Left kidney (tissue), 1 donor: ENCODE measurements at regions not wholly inside any gene's neighbourhood (a gene's known extent, or its start where the extent isn't known, plus 50 kb on each side); places are given as distances from the start of the nearest gene placed in this dataset.
"Not testable (repeated sequence)": the region's sequence is repeated elsewhere in the genome, so short reads cannot be mapped to it uniquely, and the experiment has no call there.

Experiments used
- DNase-seq: peaks from one replicate; pipeline ENCODE4 v3.0.0-alpha.2; 2013

DNA sequence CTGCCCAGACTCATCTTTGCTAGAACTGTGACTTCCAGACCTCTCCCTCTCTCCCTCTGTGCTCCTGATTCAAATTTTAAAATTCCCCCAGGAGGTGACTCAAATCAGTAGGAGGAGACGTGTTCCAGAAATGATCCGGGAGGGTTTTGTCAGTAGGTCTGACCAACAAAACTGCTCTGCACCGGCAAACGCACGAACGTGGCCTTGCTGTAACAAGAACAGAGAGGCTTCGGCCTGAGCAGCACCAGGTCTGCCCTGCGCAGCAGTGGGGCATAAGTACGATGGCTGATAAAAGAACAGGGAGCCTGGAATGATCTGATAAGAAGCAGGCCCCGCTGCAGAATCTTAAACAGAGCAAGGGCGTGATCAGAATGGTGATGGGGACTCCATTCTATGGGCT, 152.7 kb upstream of the AUTS2 start:
- DNase-seq: no peak

DNA sequence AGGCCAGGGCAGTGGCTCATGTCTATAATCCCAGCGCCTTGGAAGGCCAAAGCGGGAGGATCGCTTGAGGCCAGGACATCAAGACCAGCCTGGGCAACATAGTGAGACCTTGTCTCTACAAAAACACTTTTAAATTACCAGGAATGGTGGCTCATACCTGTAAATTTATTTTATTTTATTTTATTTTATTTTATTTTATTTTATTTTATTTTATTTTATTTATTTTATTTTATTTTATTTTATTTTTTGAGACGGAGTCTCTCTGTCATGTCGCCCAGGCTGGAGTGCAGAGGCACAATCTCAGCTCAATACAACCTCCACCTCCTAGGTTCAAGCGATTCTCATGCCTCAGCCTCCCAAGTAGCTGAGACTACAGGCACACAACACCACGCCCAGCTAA, 152.1 kb upstream of the AUTS2 start:
- DNase-seq: not testable (repeated sequence)

DNA sequence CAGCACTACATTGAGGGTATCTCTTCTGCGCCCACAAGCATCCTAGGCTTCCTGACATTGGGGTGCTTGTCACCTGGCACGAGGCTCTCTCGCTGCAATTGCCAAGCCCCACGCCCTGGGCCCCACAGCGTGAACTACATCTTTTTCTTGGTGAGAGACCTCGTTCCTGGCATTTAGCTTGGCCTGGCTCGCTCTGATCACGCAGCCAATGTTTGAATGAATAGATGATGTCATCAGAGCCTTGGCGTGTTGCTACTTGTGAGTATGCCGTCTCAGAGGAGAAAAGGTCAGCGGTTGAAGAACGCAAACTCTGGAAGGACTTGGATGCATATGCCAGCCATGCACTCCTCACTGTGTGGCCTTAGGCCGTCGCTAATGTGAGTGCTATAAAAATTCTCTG, 150.2 kb upstream of the AUTS2 start:
- no peak for DNase-seq

DNA sequence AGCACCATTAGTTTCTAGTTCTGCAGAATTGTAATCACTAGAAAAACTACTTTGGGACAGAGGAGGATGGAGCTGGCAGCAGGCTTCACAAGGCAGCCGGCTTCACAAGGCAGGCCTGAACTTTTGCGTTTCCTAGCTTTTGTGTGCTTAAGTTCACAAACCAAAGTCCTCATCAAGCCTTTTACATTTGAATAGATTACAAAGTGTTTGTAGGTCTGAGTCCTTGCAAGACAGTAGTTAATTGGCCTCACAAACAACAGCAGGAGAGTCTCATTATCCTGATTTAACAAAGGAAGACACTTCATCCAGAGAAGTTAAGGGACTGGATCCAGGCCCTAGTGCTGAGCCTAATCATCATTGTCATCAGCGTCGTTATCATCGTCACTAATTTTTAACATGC, 147.8 kb upstream of the AUTS2 start:
- no peak for DNase-seq

DNA sequence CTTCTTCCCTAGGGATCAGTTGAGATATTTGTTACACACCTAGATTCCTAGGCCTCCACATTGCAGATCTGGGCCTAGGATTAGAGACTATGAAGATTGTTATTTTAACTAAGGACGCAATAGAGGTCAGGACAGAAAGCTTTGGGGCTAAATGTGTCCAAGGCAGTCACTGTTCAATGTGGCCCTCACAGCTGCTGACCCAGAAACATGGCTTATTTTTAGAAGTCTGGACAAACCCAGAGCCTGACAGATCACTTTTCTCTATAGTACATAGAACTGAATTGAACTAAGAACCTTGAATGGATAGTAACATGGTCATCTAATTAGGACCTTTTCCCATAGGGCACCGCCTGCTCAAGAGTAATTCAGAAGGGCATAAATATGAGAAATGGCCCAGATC, 146.6 kb upstream of the AUTS2 start:
- no peak for DNase-seq

DNA sequence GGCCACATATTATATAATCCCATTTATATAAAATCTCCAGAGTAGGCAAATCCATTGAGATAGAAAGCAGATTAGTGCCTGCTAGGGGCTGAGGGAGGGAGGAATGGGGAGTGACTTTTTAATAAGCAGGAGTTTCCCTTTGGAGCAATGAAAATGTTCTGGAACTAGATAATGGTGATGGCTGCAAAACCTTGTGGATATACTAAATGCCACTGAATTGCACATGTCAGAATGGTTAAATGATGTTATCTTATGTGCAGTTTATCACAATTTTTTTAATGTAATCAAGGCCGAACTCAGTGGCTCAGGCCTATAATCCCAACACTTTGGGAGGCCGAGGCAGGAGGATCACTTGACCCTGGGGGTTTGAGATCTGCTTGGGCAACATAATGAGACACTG, 145.5 kb upstream of the AUTS2 start:
- no peak for DNase-seq

DNA sequence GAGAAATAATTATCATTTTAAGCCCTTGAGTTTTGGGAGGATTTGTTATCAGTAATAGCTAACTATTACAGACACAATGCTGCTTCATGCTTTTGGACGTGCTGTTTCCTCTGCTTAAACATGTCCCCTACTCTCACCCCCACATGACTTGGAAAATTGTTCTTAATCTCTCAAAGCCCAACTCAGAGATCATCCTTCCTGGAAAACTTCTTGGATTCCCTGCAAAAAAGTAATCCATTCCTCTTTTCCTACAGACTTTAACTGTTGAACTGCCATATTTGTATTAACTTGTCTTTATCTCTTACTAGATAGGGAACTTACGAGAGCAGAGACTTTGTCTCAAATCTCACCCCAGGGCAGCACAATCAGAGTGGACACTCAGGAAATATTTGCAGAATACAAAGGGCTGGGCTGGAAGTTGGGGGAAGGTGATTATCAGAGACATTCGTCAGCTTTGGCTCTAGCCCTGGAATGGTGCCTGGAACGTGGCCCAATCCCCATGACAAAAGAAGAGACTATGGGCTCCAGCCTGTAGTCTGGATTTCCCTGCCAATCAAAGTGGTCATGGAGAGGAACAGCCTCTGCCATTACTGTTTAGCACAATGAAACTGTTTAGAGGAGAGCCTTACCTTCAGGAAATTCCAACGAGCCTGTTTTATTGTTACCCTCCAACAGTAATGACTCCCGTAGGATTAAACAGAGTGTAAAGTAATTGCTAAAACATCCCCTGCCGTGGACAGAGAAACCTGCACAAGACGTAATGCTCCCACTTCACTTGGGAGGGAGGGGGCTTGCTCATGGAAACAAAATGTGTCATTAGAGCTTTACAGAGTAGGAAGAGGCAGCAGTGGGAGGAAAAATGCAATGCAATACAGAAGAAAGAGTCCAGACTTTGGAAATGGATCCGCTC, 140.4 kb upstream of the AUTS2 start:
- DNase-seq: peak; percentile 19

DNA sequence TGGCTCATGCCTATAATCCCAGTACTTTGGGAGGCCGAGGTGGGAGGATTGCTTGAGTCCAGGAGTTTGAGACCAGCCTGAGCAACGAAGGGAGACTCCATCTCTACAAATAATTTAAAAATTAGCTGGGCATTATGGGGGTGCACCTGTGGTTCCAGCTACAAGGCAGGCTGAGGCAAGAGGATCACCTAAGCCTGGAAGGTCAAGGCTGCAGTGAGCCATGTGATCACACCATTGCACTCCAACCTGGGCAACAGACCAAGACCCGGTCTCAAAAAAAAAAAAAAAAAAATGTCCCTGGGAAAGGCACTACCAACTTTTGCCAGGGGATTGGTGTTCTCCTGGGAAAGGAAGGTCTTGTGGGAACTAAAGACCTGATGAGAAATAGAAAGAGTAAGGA, 134.2 kb upstream of the AUTS2 start:
- no peak for DNase-seq

DNA sequence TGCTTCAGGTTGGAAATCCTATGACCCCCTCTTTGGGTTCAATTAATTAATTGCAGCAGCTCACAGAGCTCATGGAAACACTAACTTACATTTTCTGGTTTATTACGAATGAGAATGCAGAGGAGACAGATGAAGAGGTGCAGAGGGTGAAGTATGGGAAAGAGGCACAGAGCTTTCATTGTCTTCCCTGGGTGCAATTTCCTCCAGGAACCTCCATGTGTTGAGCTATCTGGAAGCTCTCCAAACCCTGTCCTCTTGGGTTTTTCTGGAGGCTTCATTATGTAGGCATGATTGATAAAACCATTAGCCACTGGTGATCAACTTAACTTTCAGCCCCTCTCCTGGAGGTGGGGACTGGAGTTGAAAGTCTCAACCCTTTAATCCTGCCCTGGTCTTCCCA, 133.0 kb upstream of the AUTS2 start:
- no peak for DNase-seq

DNA sequence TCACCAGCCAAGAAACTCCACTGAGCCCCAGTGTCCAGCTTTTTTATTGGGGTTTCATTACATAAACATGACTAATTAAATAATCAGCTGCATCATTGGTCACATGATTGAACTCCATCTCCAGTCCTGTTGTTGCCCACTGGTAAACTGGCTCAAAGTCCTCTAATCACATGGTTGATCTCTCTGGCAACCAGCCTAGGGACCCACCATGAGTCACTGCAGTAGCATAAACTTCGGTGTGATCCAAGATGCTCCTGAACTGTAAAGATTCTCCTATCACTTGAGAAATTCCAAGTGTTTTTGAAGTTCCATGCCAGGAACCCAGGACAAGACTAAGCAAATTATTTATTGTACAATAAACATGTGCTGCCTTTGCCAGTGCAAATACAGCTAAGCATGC, 130.4 kb upstream of the AUTS2 start:
- DNase-seq: no peak

DNA sequence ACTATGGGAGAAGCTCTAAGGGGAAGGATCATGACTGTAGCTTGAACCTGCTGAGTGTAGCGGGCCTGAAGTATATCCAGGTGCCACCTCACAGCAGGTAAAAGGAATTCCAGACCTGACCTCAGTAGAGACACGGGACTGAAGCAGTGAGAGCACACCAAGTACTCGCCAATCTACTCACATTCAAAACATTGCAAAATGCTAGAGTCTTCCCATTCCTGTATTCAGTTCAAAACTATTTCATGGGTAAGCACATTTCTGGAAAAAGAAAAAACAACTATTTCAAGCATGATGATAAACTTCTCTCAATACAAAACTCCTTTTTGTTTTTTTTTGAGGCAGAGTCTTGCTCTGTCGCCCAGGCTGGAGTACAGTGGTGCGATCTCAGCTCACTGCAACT, 121.9 kb upstream of the AUTS2 start:
- DNase-seq: no peak

DNA sequence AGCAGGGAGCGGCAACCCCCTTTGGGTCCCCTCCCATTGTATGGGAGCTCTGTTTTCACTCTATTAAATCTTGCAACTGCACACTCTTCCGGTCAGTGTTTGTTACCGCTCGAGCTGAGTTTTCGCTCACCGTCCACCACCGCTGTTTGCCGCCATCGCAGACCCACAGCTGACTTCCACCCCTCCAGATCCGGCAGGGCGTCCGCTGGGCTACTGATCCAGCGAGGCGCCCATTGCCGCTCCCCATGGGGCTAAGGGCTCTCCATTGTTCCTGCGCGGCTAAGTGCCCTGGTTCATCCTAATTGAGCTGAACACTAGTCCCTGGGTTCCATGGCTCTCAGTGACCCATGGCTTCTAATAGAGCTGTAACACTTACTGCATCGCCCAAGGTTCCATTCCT, 115.6 kb upstream of the AUTS2 start:
- no peak for DNase-seq

DNA sequence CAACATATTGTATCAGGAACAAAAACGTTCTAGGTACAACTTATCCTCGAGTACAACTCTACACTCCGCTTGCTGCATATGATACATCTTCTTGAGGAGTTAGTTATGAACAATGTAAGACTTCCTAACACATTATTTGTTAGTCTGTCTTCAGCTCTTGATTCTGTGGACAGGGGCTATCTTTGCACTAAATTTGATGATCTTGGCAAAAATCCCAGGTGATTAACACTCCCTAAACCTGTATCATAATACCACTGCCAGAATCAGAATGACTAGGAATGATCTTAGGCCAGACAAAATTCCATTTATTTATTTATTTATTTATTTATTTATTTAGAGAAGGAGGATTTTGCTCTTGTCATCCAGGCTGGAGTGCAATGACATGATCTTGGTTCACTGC, 108.7 kb upstream of the AUTS2 start:
- no peak for DNase-seq

DNA sequence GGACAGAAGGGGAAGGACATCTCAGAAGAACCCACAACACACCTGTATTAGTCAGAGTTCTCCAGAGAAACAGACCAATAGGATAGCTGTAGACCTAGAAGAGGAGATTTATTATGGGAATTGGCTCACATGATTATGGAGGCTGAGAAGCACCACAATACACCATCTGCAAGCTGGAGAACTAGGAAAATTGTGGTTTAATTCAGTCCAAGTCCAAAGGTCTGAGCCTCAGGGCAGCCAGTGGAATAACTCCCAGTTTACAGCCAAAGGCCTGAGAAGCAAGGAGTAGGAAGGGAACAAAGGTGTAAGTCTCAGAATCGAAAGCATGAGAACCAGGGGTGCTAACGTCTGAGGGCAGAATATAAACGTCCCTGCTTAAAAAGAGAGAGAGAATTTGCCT, 99.6 kb upstream of the AUTS2 start:
- DNase-seq: no peak

DNA sequence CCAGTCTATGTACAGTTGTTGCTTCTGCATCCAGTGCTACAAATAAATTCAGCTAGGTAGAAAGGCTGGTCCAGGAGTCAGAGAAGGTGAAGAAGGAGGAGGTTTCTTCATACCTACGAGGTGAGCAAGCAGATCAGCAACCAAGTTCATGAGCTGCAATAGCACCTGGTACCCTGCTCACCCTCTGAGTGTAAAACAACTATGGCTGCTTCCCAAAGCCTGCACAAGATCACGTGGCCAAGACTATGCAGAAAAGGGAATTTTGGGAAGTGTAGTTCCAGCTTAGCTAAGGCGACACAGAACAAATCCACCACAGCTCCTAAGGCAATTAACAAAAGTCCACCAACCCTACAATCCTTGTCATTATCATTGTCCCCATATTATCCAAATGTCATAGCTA, 95.9 kb upstream of the AUTS2 start:
- no peak for DNase-seq

DNA sequence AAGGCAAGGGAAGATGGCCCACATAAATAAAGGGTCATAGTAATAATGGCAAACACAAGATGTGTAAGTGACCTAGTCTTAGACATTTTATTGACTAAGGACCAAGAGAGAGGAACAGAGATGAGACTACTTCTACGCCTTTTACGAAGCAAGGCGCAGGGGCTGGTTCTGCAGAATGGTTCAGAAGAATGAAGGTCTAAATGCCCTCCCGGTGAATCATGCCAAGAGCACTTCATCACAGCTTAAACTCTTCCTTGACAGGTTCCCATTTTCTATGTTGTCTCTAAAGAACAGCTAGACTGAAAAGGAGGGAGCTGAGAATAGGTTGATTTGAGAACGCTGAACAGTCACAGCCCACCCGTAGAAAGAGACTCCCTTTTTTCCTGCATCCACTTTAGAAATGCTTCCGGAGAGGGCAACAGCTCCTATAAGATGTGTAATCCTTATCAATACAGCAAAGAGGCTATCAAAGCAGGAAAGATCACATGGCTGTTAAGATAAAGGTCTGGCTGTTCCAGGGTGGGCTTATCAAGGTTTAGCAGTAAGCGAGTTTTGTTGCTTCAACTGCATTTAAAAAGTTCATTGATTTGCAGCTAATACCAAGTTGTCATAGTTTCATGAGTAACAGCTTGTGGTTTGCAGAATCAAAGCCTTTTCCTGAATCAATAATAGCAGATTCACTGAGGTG, 93.4 kb upstream of the AUTS2 start:
- no peak for DNase-seq

DNA sequence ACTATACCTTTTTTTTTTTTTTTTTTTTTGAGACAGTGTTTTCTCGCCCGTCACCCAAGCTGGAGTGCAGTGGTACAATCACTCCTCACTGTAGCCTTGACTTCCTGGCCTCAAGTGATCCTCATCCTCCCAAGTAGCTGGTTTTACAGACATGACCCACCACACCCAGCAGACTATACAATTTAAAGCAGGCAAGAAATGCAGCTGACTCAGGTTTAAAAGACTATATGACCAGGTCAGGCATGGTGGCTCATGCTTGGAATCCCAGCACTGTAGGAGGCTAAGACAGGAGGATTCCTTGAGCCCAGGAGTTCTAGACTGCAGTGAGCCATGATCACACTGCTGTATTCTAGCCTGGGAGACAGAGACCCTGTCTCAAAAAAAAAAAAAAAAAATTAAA, 89.5 kb upstream of the AUTS2 start:
- DNase-seq: no peak

DNA sequence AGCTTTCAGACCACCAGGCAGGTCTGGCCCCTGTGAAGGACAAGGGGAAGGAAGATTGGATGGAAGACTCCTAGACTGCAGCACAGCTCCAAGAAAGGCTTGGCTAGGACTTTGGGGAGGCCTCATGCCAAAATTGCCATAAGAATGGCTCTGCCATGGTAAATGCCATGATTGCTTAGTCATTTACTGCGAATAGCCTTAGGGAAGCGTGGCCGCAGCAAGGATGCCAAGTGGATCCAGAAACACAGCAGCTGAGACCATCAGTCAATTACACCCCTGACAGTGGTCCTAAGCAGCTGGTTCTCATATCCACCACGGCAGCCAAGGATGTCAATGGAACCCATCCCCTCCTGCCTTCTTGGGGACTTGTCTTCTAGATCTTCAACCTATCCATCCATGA, 88.2 kb upstream of the AUTS2 start:
- DNase-seq: no peak

DNA sequence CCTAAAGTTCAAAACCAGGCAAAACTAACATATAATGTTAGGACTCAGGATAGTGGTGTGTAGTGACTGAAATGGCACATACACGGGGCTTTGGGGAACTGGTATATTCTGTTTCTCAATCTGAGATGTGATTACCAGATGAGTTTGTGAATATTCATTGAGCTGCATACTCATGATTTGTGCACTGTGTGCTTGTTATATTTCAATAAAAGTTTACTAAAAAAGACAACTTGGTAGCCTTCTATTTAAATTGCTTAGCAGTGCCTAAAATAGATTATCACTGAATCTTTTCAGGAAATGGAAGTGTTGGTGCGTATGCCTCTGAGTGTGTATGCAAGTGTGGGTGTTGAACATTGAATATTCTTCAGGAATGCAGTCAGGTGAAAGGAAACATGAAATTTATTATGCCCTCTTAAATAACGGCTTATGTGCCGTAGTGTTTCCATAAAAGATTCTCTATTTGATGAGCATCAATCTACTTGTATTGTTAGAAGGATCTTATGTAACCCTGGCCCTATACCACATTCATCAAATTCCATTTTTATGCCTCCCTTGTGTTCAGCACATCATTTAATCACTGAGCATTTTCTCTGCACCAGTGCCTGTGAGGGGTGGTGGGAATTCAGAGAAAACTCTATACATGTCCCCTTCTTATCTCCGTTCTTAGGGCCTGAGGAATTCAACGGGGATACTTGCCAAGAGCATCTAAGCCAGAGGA, 82.6 kb upstream of the AUTS2 start:
- DNase-seq: no peak

DNA sequence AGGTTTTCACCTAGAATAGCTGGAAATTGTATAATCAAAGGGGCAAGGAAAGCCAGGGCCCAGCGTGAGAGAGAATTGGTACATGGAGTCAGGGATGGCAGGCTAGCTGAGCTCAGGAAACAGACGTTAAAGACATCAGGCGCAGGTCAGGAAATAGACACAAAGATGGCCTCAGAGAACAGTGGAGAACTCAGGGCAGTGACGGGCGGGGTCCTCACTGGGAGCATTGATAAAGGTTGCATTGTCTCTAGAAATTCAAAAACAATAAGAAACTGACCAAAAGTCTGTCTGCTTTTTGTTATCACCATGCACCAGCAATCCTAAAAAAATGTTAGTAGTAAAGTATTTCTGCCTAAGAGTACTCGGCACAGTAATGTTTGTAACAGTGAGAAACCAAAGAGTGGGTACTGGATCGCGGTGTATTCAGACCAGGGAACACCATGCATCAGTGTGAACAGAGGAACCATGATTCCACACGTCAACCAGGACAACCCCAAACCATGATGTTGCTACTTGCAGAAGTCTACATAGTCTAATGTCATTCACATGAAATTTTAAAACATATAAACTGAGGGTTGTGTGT, 81.9 kb upstream of the AUTS2 start:
- no peak for DNase-seq

DNA sequence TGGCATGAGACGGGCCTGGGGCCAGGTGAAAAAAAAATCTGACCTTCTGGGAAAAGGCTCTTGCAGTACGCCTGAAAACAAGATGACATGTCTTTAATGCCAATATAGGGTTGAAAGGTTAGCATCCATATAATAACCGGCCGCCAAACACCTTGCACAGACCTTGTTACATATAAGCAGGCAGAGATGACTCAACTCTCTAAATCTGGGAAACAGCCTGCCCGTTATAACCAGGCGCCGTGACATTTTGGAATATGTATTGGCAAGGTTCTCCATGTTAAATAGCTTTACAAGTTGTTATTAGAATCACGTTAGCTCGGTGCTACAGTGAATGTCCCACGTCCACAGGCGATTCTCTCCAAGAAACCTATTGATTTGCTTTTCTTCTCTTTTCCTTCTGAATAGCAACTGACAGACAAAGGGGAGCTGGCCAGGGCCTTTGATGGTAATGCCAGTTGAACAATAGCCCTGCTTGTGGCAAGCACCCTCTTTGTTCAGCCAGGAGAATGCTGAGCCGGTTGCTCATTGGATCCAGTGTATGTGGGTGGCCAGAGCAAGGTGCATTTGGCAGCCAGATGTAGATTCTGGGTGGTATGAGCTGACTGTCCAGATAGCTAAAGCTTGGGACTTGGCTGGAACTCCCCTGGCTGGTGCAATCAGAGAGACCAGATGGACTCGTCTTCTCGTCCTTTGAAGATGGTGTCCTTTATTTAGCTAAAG, 80.1 kb upstream of the AUTS2 start:
- DNase-seq: no peak

DNA sequence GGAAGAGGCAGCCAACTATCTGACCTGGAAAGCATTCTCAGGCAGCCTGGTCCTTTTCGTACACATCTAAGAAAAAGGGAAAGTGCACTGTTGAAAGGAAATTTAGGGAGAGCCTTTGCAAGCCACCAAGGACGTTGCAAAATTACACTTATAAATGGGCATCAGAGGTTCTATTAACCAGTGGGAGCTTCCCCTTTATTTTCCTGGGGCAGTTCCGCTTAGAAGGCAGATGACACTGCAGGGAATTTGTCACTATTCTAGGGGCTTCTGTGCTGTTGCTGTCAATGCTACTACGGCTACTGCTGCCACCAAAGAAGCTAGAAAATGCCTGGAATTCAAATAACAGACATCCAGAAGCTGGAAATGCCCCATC, 79.6 kb upstream of the AUTS2 start:
- DNase-seq: no peak
